Liver (tissue), 8 donors: ENCODE measurements at regions not wholly inside any gene's neighbourhood (a gene's known extent, or its start where the extent isn't known, plus 50 kb on each side); places are given as distances from the start of the nearest gene placed in this dataset.

ENCODE experiments used
- DNase-seq: peaks from one replicate; pipeline ENCODE4 v3.0.0-alpha.2; 2017; ENCODE audit warnings: low spot score
- H3K27ac ChIP-seq, 2 donors: one replicate each; pipeline ENCODE4 v1.7.0; 2013; ENCODE audit warnings: inconsistent platforms in 2 of 2, low read length in 2 of 2, control low read depth in 1 of 2, low read depth in 1 of 2, mild to moderate bottlenecking in 1 of 2
- H3K27me3 ChIP-seq, 4 donors: one replicate each; pipeline versions ENCODE4 v1.6.1 to v1.7.0; 2013; ENCODE audit warnings: low read length in 3 of 4, inconsistent platforms in 1 of 4, mild to moderate bottlenecking in 1 of 4, moderate library complexity in 1 of 4; ENCODE audit not compliant: control insufficient read depth in 4 of 4, insufficient read depth in 4 of 4
- H3K36me3 ChIP-seq, 4 donors: one replicate each; pipeline versions ENCODE4 v1.6.1 to v1.7.0; 2013; ENCODE audit warnings: low read length in 3 of 4, mild to moderate bottlenecking in 3 of 4, low read depth in 1 of 4, moderate library complexity in 1 of 4; ENCODE audit not compliant: control insufficient read depth in 4 of 4, insufficient read depth in 3 of 4
- H3K4me1 ChIP-seq, 4 donors: one replicate each; pipeline versions ENCODE4 v1.6.1 to v1.7.0; 2013; ENCODE audit warnings: low read length in 3 of 4, mild to moderate bottlenecking in 3 of 4, moderate library complexity in 1 of 4; ENCODE audit not compliant: control insufficient read depth in 4 of 4, insufficient read depth in 4 of 4
- H3K4me3 ChIP-seq, 3 donors: one replicate each; pipeline versions ENCODE4 v1.6.1 to v1.7.0; 2013; ENCODE audit warnings: low read length in 3 of 3, control low read depth in 1 of 3, low read depth in 1 of 3, mild to moderate bottlenecking in 1 of 3
- H3K9ac ChIP-seq, 2 donors: one replicate each; pipeline ENCODE4 v1.7.0; 2013; ENCODE audit warnings: low read length in 2 of 2, mild to moderate bottlenecking in 2 of 2, moderate library complexity in 2 of 2, control low read depth in 1 of 2, low read depth in 1 of 2
- H3K9me3 ChIP-seq, 4 donors: one replicate each; pipeline versions ENCODE4 v1.6.1 to v1.7.0; 2013; ENCODE audit warnings: low read length in 3 of 4; ENCODE audit not compliant: control insufficient read depth in 4 of 4
- CTCF ChIP-seq: fragments of 150-350 bp; IDR thresholded peaks from 2 replicates; pipeline ENCODE4 v1.5.1; 2017; ENCODE audit warnings: improper control_type of control experiment, low read depth, low read length; ENCODE audit not compliant: missing input control
- EGR1 ChIP-seq, 2 donors: IDR thresholded peaks; 2 replicates each; pipeline ENCODE4 v1.6.1; 2016 to 2018; ENCODE audit warnings: antibody characterized with exemption in 2 of 2, low read depth in 2 of 2
- FOXA1 ChIP-seq: IDR thresholded peaks from 2 replicates; pipeline ENCODE4 v1.6.1; 2016; ENCODE audit warnings: antibody characterized with exemption
- FOXA2 ChIP-seq: IDR thresholded peaks from 2 replicates; pipeline ENCODE4 v1.6.1; 2016; ENCODE audit warnings: antibody characterized with exemption
- GABPA ChIP-seq, 2 donors: IDR thresholded peaks in 1 of 2; conservative IDR thresholded peaks in 1 of 2; 2 replicates each; pipeline ENCODE4 v1.6.1; 2016; ENCODE audit warnings: antibody characterized with exemption in 2 of 2, mild to moderate bottlenecking in 1 of 2, moderate library complexity in 1 of 2
- HNF4A ChIP-seq, 2 donors: conservative IDR thresholded peaks; 2 replicates each; pipeline ENCODE4 v1.6.1; 2016; ENCODE audit warnings: antibody characterized with exemption in 2 of 2, mild to moderate bottlenecking in 2 of 2
- HNF4G ChIP-seq: IDR thresholded peaks from 2 replicates; pipeline ENCODE4 v1.6.1; 2016; ENCODE audit warnings: antibody characterized with exemption
- JUND ChIP-seq, 2 donors: IDR thresholded peaks; 2 replicates each; pipeline ENCODE4 v1.6.1; 2016; ENCODE audit warnings: antibody characterized with exemption in 2 of 2
- NR2F2 ChIP-seq: IDR thresholded peaks from 2 replicates; pipeline ENCODE4 v1.6.1; 2016; ENCODE audit warnings: antibody characterized with exemption
- RAD21 ChIP-seq, 2 donors: IDR thresholded peaks; 2 replicates each; pipeline ENCODE4 v1.6.1; 2016; ENCODE audit warnings: antibody characterized with exemption in 2 of 2, mild to moderate bottlenecking in 2 of 2
- RXRA ChIP-seq, 2 donors: IDR thresholded peaks; 2 replicates each; pipeline ENCODE4 v1.6.1; 2017 to 2018; ENCODE audit warnings: antibody characterized with exemption in 2 of 2, mild to moderate bottlenecking in 1 of 2
- SP1 ChIP-seq: IDR thresholded peaks from 2 replicates; pipeline ENCODE4 v1.6.1; 2018; ENCODE audit warnings: antibody characterized with exemption, mild to moderate bottlenecking
- TAF1 ChIP-seq: conservative IDR thresholded peaks from 2 replicates; pipeline ENCODE4 v1.6.1; 2016; ENCODE audit warnings: antibody characterized with exemption, mild to moderate bottlenecking
- YY1 ChIP-seq: IDR thresholded peaks from 2 replicates; pipeline ENCODE4 v1.6.1; 2016; ENCODE audit warnings: antibody characterized with exemption, mild to moderate bottlenecking
- ZBTB33 ChIP-seq: IDR thresholded peaks from 2 replicates; pipeline ENCODE4 v1.6.1; 2016; ENCODE audit warnings: antibody characterized with exemption
- WGBS: extraction: QIAGEN DNeasy Blood & Tissue Kit; methylation state at CpG from one replicate; pipeline ENCODE4 v1.1.7; 2013; 5-methylcytosine and 5-hydroxymethylcytosine counted together
- TF ChIP-seq, protein P1 (sequence below): IDR thresholded peaks from 2 replicates; pipeline ENCODE4 v1.6.1; 2016; ENCODE audit warnings: antibody characterized with exemption
- TF ChIP-seq, protein P2 (sequence below): IDR thresholded peaks from 2 replicates; pipeline ENCODE4 v1.6.1; 2016; ENCODE audit warnings: antibody characterized with exemption
- TF ChIP-seq, protein P3 (sequence below): IDR thresholded peaks from 2 replicates; pipeline ENCODE4 v1.6.1; 2016; ENCODE audit warnings: antibody characterized with exemption, mild to moderate bottlenecking
- donor health status: healthy.
- donor health status: healthy.
- donor health status: healthy.
- donor health status: healthy.
- donor health status: healthy.

GRCh38 chr4:152259866-152260265 lies 276.0 kb downstream of the FBXW7 start:
- TF ChIP-seq SP1 (no peak), FOXA2 (no peak), HNF4A (conservative IDR thresholded peaks at IDR 0.05) (no peak), YY1 (no peak), NR2F2 (no peak), GABPA (IDR thresholded peaks at IDR 0.05 in 1 of 2, conservative IDR thresholded peaks at IDR 0.05 in 1 of 2) (no peak), RAD21 (IDR thresholded peaks at IDR 0.05) (no peak), TAF1 (no peak), HNF4G (no peak), EGR1 (IDR thresholded peaks at IDR 0.05; ENCODE audit: low read depth in 2 of 2) (no peak), JUND (IDR thresholded peaks at IDR 0.05) (no peak), ZBTB33 (no peak), CTCF (no peak), FOXA1 (no peak), RXRA (IDR thresholded peaks at IDR 0.05) (no peak)
- TF ChIP-seq, protein P1, sequence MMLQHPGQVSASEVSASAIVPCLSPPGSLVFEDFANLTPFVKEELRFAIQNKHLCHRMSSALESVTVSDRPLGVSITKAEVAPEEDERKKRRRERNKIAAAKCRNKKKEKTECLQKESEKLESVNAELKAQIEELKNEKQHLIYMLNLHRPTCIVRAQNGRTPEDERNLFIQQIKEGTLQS = no peak
- TF ChIP-seq, protein P2, sequence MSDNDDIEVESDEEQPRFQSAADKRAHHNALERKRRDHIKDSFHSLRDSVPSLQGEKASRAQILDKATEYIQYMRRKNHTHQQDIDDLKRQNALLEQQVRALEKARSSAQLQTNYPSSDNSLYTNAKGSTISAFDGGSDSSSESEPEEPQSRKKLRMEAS = no peak
- TF ChIP-seq, protein P3, sequence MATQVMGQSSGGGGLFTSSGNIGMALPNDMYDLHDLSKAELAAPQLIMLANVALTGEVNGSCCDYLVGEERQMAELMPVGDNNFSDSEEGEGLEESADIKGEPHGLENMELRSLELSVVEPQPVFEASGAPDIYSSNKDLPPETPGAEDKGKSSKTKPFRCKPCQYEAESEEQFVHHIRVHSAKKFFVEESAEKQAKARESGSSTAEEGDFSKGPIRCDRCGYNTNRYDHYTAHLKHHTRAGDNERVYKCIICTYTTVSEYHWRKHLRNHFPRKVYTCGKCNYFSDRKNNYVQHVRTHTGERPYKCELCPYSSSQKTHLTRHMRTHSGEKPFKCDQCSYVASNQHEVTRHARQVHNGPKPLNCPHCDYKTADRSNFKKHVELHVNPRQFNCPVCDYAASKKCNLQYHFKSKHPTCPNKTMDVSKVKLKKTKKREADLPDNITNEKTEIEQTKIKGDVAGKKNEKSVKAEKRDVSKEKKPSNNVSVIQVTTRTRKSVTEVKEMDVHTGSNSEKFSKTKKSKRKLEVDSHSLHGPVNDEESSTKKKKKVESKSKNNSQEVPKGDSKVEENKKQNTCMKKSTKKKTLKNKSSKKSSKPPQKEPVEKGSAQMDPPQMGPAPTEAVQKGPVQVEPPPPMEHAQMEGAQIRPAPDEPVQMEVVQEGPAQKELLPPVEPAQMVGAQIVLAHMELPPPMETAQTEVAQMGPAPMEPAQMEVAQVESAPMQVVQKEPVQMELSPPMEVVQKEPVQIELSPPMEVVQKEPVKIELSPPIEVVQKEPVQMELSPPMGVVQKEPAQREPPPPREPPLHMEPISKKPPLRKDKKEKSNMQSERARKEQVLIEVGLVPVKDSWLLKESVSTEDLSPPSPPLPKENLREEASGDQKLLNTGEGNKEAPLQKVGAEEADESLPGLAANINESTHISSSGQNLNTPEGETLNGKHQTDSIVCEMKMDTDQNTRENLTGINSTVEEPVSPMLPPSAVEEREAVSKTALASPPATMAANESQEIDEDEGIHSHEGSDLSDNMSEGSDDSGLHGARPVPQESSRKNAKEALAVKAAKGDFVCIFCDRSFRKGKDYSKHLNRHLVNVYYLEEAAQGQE = no peak
- no peak overlapping the region for H3K4me3 ChIP-seq
- DNase-seq = no peak
- peaks cover 0 to 2% (median 0%) of the 10 kb centered on the region in 4 donors for H3K9me3 ChIP-seq
- 99% methylated on average over 1 of the region's 1 CpG for WGBS
- no peaks in the 10 kb centered on the region for H3K27me3 ChIP-seq
- H3K36me3 ChIP-seq = no peaks in the 10 kb centered on the region
- H3K9ac ChIP-seq = no peak overlapping the region
- H3K4me1 ChIP-seq = no peaks in the 10 kb centered on the region
- H3K27ac ChIP-seq = no peak overlapping the region
